Cardiac muscle cell (in vitro differentiated cells and primary cell): ENCODE measurements at regions not wholly inside any gene's neighbourhood (a gene's known extent, or its start where the extent isn't known, plus 50 kb on each side); places are given as distances from the start of the nearest gene placed in this dataset.

Experiments
- DNase-seq, 2 donors: peaks; one replicate each; pipeline versions ENCODE4 v3.0.0 to v3.0.0-alpha.2; 2010 to 2017; ENCODE audit warnings: low read depth in 1 of 2, low spot score in 1 of 2
- H3K27ac ChIP-seq: fragments of 200-600 bp; sonication (generic); 2 replicates; pipeline ENCODE4 v1.5.1; 2016
- H3K27me3 ChIP-seq: fragments of 200-600 bp; sonication (generic); 2 replicates; pipeline ENCODE4 v1.6.0; 2016; ENCODE audit warnings: control low read depth
- H3K36me3 ChIP-seq: fragments of 200-600 bp; sonication (generic); 2 replicates; pipeline ENCODE4 v1.5.1; 2016; ENCODE audit warnings: control low read depth
- H3K4me1 ChIP-seq: fragments of 200-600 bp; sonication (generic); 2 replicates; pipeline ENCODE4 v1.8.1; 2017; ENCODE audit warnings: low read depth, mild to moderate bottlenecking, mixed run types
- H3K4me3 ChIP-seq: fragments of 200-600 bp; sonication (generic); 2 replicates; pipeline ENCODE4 v1.5.1; 2016; ENCODE audit warnings: mild to moderate bottlenecking
- H3K9me3 ChIP-seq: fragments of 200-600 bp; sonication (generic); 2 replicates; pipeline ENCODE4 v1.5.1; 2017; ENCODE audit warnings: low read depth, mild to moderate bottlenecking, control low read depth
- CTCF ChIP-seq: IDR thresholded peaks from 2 replicates; pipeline ENCODE4 v1.5.1; 2012; ENCODE audit warnings: low read depth, mild to moderate bottlenecking, low read length

GRCh38 chr9:28249424-28249823, 676.1 kb upstream of the C9orf72 start:
- Histone ChIP-seq H3K27me3 (no peaks in the 10 kb centered on the region), H3K4me3 (no peak overlapping the region), H3K4me1 (no peaks in the 10 kb centered on the region), H3K27ac (no peak overlapping the region), H3K36me3 (no peaks in the 10 kb centered on the region), H3K9me3 (no peaks in the 10 kb centered on the region)
- DNase-seq, result no peak
- no peak for TF ChIP-seq CTCF

- H3K4me3 ChIP-seq, result no peak overlapping the region
- DNase-seq, result no peak
- H3K4me1 ChIP-seq, result no peaks in the 10 kb centered on the region
- no peak overlapping the region for H3K27ac ChIP-seq
- H3K36me3 ChIP-seq, result no peaks in the 10 kb centered on the region
- H3K9me3 ChIP-seq, result no peaks in the 10 kb centered on the region
- H3K27me3 ChIP-seq, result no peaks in the 10 kb centered on the region
- no peak for TF ChIP-seq CTCF
These were observed 681.9 kb upstream of the C9orf72 start for GRCh38 chr9:28255174-28255573.

GRCh38 chr9:28260330-28260729, 687.0 kb upstream of the C9orf72 start:
- TF ChIP-seq CTCF, result no peak
- Histone ChIP-seq H3K27ac (no peak overlapping the region), H3K4me3 (no peak overlapping the region), H3K9me3 (no peaks in the 10 kb centered on the region), H3K27me3 (no peaks in the 10 kb centered on the region), H3K4me1 (no peaks in the 10 kb centered on the region), H3K36me3 (no peaks in the 10 kb centered on the region)
- DNase-seq, result no peak

- H3K27me3 ChIP-seq, result no peaks in the 10 kb centered on the region
These were observed 691.1 kb upstream of the C9orf72 start for GRCh38 chr9:28264368-28264767.

GRCh38 chr9:28267351-28267750, 694.1 kb upstream of the C9orf72 start:
- no peak for DNase-seq
- H3K27ac ChIP-seq, result no peak overlapping the region
- no peaks in the 10 kb centered on the region for H3K9me3 ChIP-seq
- peaks cover 7% of the 10 kb centered on the region for H3K4me1 ChIP-seq
- H3K27me3 ChIP-seq, result no peaks in the 10 kb centered on the region
- no peak overlapping the region for H3K4me3 ChIP-seq
- H3K36me3 ChIP-seq, result no peaks in the 10 kb centered on the region
- TF ChIP-seq CTCF, result no peak

More at GRCh38 chr9:28264368-28264767, 691.1 kb upstream of the C9orf72 start:
- Histone ChIP-seq H3K4me1 (no peaks in the 10 kb centered on the region), H3K9me3 (no peaks in the 10 kb centered on the region), H3K36me3 (no peaks in the 10 kb centered on the region), H3K4me3 (no peak overlapping the region), H3K27ac (no peak overlapping the region)
- peak in 1 of 2 donors; percentile 33 for DNase-seq
- no peak for TF ChIP-seq CTCF

- H3K27me3 ChIP-seq, result no peaks in the 10 kb centered on the region
- no peak for DNase-seq
These were observed 696.9 kb upstream of the C9orf72 start for GRCh38 chr9:28270156-28270555.

More at GRCh38 chr9:28270156-28270555, 696.9 kb upstream of the C9orf72 start:
- Histone ChIP-seq H3K4me1 (peaks cover 8% of the 10 kb centered on the region), H3K9me3 (no peaks in the 10 kb centered on the region), H3K36me3 (no peaks in the 10 kb centered on the region), H3K4me3 (no peak overlapping the region), H3K27ac (no peak overlapping the region)
- no peak for TF ChIP-seq CTCF
